ENCODE measurements at regions not wholly inside any gene's neighbourhood (a gene's known extent, or its start where the extent isn't known, plus 50 kb on each side); places are given as distances from the start of the nearest gene placed in this dataset.

DNA sequence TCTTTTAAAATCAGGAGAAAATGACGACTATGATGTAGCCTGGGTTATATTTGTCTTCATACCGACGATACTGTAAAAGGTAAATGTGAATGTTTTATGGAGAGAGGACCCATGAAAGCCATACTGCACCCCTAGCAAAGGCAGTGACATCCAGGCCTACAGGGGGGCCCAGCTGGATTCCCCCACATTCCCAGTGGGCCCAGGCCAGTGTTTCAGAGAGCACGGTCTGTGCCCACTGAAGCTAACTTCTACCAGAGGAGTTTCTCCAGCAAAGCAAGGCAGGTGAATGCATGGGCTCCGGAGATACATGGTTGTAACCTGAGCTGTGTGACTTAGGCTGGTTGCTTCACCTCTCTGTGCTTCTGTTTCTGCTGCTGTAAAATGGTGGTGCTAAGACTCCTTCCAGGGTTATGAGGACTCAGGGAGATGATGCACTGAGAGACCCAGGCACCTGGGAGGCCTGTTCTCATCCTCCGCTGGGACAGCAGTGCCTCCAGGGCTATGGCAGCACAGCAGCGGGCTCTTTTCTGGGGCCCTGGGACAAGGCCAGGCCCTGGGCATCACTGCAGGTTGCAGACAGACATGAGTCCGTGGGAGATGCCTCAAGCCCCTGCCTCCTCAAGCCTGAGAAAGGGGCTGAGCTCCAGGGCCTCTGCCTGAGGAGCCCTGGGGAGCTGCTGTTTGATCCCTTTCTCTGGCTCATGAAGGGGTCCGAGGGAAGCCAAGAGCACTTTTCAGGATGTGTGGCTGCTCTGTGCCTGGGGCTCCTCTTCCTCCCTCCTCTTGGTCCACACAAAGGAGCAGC, 73.7 kb downstream of the SERPINA3 start:
- Mint-ChIP-seq H3K27me3 (ENCODE audit: insufficient read depth, unreplicated experiment) (no peaks in the 10 kb centered on the region), H3K4me1 (ENCODE audit: insufficient read depth, unreplicated experiment) (no peaks in the 10 kb centered on the region), H3K9me3 (ENCODE audit: unreplicated experiment) (no peaks in the 10 kb centered on the region), H3K27ac (ENCODE audit: low read depth, unreplicated experiment) (no peak overlapping the region), H3K4me3 (ENCODE audit: unreplicated experiment) (no peak overlapping the region), H3K36me3 (ENCODE audit: insufficient read depth, unreplicated experiment) (peaks cover 6% of the 10 kb centered on the region)
- TF ChIP-seq, protein P1, sequence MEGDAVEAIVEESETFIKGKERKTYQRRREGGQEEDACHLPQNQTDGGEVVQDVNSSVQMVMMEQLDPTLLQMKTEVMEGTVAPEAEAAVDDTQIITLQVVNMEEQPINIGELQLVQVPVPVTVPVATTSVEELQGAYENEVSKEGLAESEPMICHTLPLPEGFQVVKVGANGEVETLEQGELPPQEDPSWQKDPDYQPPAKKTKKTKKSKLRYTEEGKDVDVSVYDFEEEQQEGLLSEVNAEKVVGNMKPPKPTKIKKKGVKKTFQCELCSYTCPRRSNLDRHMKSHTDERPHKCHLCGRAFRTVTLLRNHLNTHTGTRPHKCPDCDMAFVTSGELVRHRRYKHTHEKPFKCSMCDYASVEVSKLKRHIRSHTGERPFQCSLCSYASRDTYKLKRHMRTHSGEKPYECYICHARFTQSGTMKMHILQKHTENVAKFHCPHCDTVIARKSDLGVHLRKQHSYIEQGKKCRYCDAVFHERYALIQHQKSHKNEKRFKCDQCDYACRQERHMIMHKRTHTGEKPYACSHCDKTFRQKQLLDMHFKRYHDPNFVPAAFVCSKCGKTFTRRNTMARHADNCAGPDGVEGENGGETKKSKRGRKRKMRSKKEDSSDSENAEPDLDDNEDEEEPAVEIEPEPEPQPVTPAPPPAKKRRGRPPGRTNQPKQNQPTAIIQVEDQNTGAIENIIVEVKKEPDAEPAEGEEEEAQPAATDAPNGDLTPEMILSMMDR (IDR thresholded peaks at IDR 0.05; ENCODE audit: unreplicated experiment): no peak
- CTCF ChIA-PET: interaction anchor here (1.2 to 1.4 kb wide), 4 partner anchors 13 to 745 kb away, joined by 3 to 5 read pairs (median 3); no protein-coding TSS in a partner anchor
- POLR2A ChIA-PET: no interaction called here
- DNase-seq (ENCODE audit: unreplicated experiment): no peak
- intact Hi-C loops (cut with micrococcal nuclease): loop anchor here (10.0 kb wide), 1 partner anchor 551 kb away; no protein-coding TSS in a partner anchor
- no TSS peak for BruUV-seq (replicated peaks)

- Mint-ChIP-seq H3K4me1 (ENCODE audit: insufficient read depth, unreplicated experiment) (no peaks in the 10 kb centered on the region), H3K36me3 (ENCODE audit: insufficient read depth, unreplicated experiment) (peaks cover 6% of the 10 kb centered on the region), H3K4me3 (ENCODE audit: unreplicated experiment) (no peak overlapping the region), H3K27ac (ENCODE audit: low read depth, unreplicated experiment) (no peak overlapping the region), H3K27me3 (ENCODE audit: insufficient read depth, unreplicated experiment) (no peaks in the 10 kb centered on the region), H3K9me3 (ENCODE audit: unreplicated experiment) (no peaks in the 10 kb centered on the region)
- intact Hi-C loops (cut with micrococcal nuclease): loop anchor here (10.0 kb wide), 1 partner anchor 550 kb away; no protein-coding TSS in a partner anchor
- ChIA-PET POLR2A (no interaction called here), CTCF (interaction anchor here (1.3 to 1.4 kb wide), 2 partner anchors 14 to 86 kb away, joined by 3 read pairs; no protein-coding TSS in a partner anchor)
- TF ChIP-seq, protein P1 (IDR thresholded peaks at IDR 0.05; ENCODE audit: unreplicated experiment): no peak
- no TSS peak for BruUV-seq (replicated peaks)
- no peak for DNase-seq (ENCODE audit: unreplicated experiment)
Measured at GRCh38 chr14:94685166-94685581, 73.0 kb downstream of the SERPINA3 start.

DNA sequence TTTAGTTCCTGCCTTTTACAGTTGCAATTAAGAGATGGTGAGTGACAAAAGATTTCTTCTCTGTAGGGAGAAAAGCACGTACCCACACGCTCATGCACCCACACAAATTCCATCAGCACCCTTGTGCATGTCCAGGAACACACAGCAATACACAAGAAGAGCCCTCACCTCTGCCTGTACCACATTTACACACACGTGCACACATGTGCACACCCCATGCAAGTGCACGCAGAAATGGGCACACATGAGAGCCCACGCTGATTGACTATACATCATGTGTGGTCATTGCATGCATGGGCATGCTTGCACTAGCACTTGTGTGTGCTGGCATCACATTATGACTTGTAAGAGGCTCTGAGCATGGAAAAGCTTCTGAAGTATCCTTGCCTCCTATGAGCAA, 70.5 kb downstream of the SERPINA3 start:
- BruUV-seq (replicated peaks): no TSS peak
- DNase-seq (ENCODE audit: unreplicated experiment): no peak
- H3K4me1 Mint-ChIP-seq (ENCODE audit: insufficient read depth, unreplicated experiment): no peaks in the 10 kb centered on the region
- no peak overlapping the region for H3K27ac Mint-ChIP-seq (ENCODE audit: low read depth, unreplicated experiment)
- H3K9me3 Mint-ChIP-seq (ENCODE audit: unreplicated experiment): no peaks in the 10 kb centered on the region
- H3K4me3 Mint-ChIP-seq (ENCODE audit: unreplicated experiment): no peak overlapping the region
- intact Hi-C loops (cut with micrococcal nuclease): loop anchor here (10.0 kb wide), 1 partner anchor 548 kb away; no protein-coding TSS in a partner anchor
- TF ChIP-seq, protein P1 (IDR thresholded peaks at IDR 0.05; ENCODE audit: unreplicated experiment): no peak
- CTCF ChIA-PET: interaction anchor here (0.6 to 1.6 kb wide), 10 partner anchors 10 to 647 kb away, joined by 3 to 9 read pairs (median 4); no protein-coding TSS in a partner anchor
- no peaks in the 10 kb centered on the region for H3K27me3 Mint-ChIP-seq (ENCODE audit: insufficient read depth, unreplicated experiment)
- H3K36me3 Mint-ChIP-seq (ENCODE audit: insufficient read depth, unreplicated experiment): peaks cover 6% of the 10 kb centered on the region
- POLR2A ChIA-PET: interaction anchor here (0.6 to 1.0 kb wide), 3 partner anchors 58 to 72 kb away, joined by 3 read pairs; no protein-coding TSS in a partner anchor

DNA sequence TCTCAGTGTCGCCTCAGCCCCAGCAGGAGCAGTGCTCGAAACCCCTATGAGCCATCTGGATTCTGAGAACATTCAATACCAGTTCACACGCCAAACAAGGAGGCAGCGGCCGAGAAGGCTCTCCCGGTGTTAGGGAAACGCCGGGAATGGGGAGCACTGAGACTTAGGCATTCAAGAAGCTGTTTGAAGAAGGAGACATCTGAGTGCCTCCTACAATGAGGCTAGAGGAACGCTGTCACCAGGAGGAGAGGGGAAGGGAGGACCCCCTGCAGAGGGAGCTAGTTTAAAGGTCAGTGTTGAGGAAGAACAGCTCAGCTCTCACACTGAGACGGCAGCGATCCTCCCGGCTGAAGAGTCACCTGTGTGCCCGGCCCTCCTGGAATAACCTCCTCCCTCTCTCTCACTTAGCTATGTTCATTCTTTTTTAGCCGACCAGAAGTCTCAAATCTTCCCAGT, 69.9 kb downstream of the SERPINA3 start:
- H3K27ac Mint-ChIP-seq (ENCODE audit: low read depth, unreplicated experiment): no peak overlapping the region
- POLR2A ChIA-PET: interaction anchor here (0.6 to 1.0 kb wide), 3 partner anchors 57 to 71 kb away, joined by 3 read pairs; no protein-coding TSS in a partner anchor
- intact Hi-C loops (cut with micrococcal nuclease): loop anchor here (10.0 kb wide), 1 partner anchor 547 kb away; no protein-coding TSS in a partner anchor

More for the DNA sequence above, 69.9 kb downstream of the SERPINA3 start:
- Mint-ChIP-seq H3K4me1 (ENCODE audit: insufficient read depth, unreplicated experiment) (no peaks in the 10 kb centered on the region), H3K9me3 (ENCODE audit: unreplicated experiment) (no peaks in the 10 kb centered on the region), H3K27me3 (ENCODE audit: insufficient read depth, unreplicated experiment) (no peaks in the 10 kb centered on the region), H3K4me3 (ENCODE audit: unreplicated experiment) (no peak overlapping the region), H3K36me3 (ENCODE audit: insufficient read depth, unreplicated experiment) (peaks cover 6% of the 10 kb centered on the region)
- TF ChIP-seq, protein P1 (IDR thresholded peaks at IDR 0.05; ENCODE audit: unreplicated experiment): no peak
- BruUV-seq (replicated peaks): no TSS peak
- no peak for DNase-seq (ENCODE audit: unreplicated experiment)
- CTCF ChIA-PET: interaction anchor here (0.6 to 1.6 kb wide), 10 partner anchors 10 to 646 kb away, joined by 3 to 9 read pairs (median 4); no protein-coding TSS in a partner anchor

All from MCF 10A (cell line).